GM06990 (cell line): ENCODE measurements at regions not wholly inside any gene's neighbourhood (a gene's known extent, or its start where the extent isn't known, plus 50 kb on each side); places are given as distances from the start of the nearest gene placed in this dataset.

Experiments used
- DNase-seq: peaks from one replicate; pipeline ENCODE4 v3.0.0-alpha.2; 2011; ENCODE audit not compliant: insufficient read length; ENCODE audit errors: extremely low read depth
- H3K27me3 ChIP-seq: replicated peaks from 2 replicates; pipeline ENCODE4 v1.6.0; 2011; ENCODE audit warnings: low read length; ENCODE audit not compliant: control insufficient read depth, insufficient read depth
- H3K36me3 ChIP-seq: 2 replicates; pipeline ENCODE4 v1.5.1; 2011; ENCODE audit warnings: low read length; ENCODE audit not compliant: control insufficient read depth, insufficient read depth
- H3K4me3 ChIP-seq: replicated peaks from 2 replicates; pipeline ENCODE4 v1.5.1; 2011; ENCODE audit warnings: low read depth, mild to moderate bottlenecking, control low read depth, low read length
- TF ChIP-seq, protein P1 (sequence below): IDR thresholded peaks from 2 replicates; pipeline ENCODE4 v1.5.1; 2011; ENCODE audit warnings: low read length, control low read depth, mild to moderate bottlenecking, inconsistent platforms; ENCODE audit not compliant: insufficient read depth, poor library complexity, severe bottlenecking

DNA sequence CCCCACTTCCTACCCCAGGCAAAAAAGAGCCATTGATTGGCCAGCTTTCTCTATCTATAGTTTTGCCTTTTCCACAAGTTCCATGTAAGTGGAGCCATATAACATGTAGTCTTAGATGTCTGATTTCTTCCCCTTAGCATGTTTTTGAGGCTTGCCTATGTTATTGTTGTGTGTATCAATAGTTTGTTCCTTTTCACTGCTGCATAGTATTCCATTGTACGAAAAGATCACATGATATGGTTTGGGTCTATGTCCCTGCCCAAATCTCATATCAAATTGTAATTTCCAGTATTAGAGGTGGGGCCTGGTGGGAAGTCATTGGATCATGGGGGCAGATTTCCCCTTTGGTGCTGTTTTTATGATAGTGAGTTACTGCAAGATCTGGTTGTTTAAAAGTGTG, 93.6 kb upstream of the RFLNA start:
- no peaks in the 10 kb centered on the region for H3K36me3 ChIP-seq
- DNase-seq: no peak
- TF ChIP-seq, protein P1, sequence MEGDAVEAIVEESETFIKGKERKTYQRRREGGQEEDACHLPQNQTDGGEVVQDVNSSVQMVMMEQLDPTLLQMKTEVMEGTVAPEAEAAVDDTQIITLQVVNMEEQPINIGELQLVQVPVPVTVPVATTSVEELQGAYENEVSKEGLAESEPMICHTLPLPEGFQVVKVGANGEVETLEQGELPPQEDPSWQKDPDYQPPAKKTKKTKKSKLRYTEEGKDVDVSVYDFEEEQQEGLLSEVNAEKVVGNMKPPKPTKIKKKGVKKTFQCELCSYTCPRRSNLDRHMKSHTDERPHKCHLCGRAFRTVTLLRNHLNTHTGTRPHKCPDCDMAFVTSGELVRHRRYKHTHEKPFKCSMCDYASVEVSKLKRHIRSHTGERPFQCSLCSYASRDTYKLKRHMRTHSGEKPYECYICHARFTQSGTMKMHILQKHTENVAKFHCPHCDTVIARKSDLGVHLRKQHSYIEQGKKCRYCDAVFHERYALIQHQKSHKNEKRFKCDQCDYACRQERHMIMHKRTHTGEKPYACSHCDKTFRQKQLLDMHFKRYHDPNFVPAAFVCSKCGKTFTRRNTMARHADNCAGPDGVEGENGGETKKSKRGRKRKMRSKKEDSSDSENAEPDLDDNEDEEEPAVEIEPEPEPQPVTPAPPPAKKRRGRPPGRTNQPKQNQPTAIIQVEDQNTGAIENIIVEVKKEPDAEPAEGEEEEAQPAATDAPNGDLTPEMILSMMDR: no peak
- no peak overlapping the region for H3K4me3 ChIP-seq
- no peaks in the 10 kb centered on the region for H3K27me3 ChIP-seq

DNA sequence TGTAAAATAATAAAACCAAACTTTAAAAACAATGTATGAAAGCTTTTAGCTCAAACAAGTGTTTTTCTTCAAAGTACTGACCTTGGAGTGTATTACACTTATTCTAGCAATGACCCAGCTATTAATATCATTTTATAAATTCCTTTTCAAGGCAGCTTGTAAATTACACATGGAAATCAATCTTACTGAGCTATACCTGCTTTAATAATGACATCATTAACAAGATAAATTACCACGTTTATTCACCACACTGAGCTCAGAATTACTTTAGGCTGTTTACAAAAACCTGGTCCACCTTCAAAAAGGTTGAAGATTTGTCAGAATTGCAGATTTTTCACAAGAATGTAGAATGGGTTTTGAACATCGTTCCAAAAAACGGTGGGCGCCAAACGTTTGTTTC, 91.7 kb upstream of the RFLNA start:
- TF ChIP-seq, protein P1: no peak
- Histone ChIP-seq H3K4me3 (no peak overlapping the region), H3K27me3 (no peaks in the 10 kb centered on the region), H3K36me3 (no peaks in the 10 kb centered on the region)
- DNase-seq: no peak

DNA sequence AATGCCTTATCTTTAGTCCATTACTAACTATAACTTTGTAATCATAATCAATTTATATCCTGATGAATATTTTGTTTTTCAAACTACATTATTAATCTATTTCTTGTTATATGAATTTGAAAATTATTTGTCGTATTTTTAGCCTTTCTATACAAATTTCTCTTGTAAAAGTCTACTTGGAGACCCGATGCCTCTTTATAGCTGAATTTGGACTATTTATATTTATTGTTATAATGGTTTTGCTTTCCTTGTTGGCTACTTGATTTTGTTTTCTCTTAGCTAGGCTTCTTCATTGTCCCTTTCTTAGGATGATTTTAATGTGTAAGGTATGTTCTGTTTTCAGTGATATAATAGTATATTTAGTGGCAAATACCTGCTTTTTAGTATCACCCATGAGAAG, 89.5 kb upstream of the RFLNA start:
- H3K27me3 ChIP-seq: no peaks in the 10 kb centered on the region
- H3K4me3 ChIP-seq: no peak overlapping the region
- H3K36me3 ChIP-seq: no peaks in the 10 kb centered on the region
- DNase-seq: no peak
- TF ChIP-seq, protein P1: no peak

DNA sequence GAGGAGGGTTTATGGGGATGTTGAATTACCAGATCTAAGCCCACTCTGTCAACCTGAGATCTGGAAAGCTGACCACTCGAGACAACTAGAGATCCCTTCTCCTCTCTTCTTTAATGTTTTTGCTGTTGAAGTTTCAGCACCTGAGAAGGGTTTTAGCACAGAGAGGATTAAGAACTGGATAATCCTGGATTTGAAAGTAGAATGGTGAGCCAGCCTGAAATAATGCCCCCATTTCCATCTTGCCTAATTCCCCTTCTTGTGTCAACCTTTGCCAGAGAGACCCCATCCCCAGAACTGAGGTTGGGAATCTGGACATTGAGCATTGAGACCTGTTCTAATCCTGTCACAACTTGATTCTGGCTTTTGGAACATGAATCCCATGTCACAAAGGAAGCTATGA, 87.8 kb upstream of the RFLNA start:
- H3K36me3 ChIP-seq: no peaks in the 10 kb centered on the region
- H3K4me3 ChIP-seq: no peak overlapping the region
- DNase-seq: no peak
- TF ChIP-seq, protein P1: no peak
- H3K27me3 ChIP-seq: no peaks in the 10 kb centered on the region

DNA sequence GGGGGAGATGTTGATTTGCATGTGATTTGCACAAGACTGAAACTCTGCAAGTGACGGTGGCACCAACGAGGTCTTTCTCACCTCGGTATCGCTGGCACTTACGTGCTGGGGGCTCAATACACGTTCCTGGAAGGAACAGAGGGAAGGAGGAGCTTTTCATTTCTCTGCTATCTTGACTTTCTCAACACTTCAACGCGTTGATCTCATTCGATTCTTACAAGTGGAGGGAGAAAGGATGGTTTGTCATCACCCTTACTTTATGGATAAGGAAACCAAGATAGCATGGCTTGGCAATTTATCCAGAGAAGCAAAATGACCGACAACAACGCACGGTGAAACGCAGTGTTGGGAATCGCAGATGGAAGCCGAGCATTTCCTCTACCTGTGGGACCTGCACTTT, 87.3 kb upstream of the RFLNA start:
- Histone ChIP-seq H3K27me3 (no peaks in the 10 kb centered on the region), H3K4me3 (no peak overlapping the region), H3K36me3 (no peaks in the 10 kb centered on the region)
- no peak for DNase-seq
- TF ChIP-seq, protein P1: no peak

DNA sequence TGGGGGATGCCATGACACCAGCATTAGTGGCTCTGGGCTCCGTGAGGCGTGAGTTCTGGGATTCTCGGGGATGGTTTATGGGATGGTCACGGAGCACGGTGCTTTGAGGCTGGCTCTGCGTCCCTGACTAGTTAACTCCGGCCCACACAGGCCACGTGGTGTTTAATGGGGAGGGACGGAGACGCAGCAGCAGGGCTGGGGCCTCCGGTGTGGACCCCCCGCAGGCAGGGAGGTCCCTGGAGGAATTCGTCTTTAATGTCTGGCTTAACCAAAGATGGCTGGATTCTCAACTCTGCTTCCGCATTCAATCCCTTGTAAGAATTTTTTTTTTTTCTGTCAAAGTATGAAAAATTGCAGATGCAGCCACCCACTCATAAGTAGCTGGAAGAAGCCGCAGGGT, 86.4 kb upstream of the RFLNA start:
- TF ChIP-seq, protein P1: no peak
- Histone ChIP-seq H3K27me3 (no peaks in the 10 kb centered on the region), H3K36me3 (no peaks in the 10 kb centered on the region), H3K4me3 (no peak overlapping the region)
- no peak for DNase-seq
